Upper lobe of left lung (tissue), 6 donors: ENCODE measurements at regions not wholly inside any gene's neighbourhood (a gene's known extent, or its start where the extent isn't known, plus 50 kb on each side); places are given as distances from the start of the nearest gene placed in this dataset.
A peak's percentile ranks its signal among the peaks of the same experiment; 100 is the strongest.

ENCODE experiments used
- ATAC-seq, 2 donors: fragments of 200-7000 bp; cut with Tn5 transposase; one replicate each; pipeline ENCODE4 v1.9.1; 2022; ENCODE audit warnings: mild to moderate bottlenecking in 2 of 2, moderate library complexity in 2 of 2; ENCODE audit not compliant: low FRiP score in 2 of 2
- DNase-seq, 2 donors: peaks; one replicate each; pipeline ENCODE4 v3.0.0-alpha.2; 2019 to 2020
- H3K27ac ChIP-seq, 4 donors: fragments of 200-600 bp; sonication (generic); one replicate each; pipeline ENCODE4 v1.5.1; 2016 to 2019
- H3K27me3 ChIP-seq, 4 donors: fragments of 200-600 bp; sonication (generic); one replicate each; pipeline ENCODE4 v1.5.1; 2017 to 2019
- H3K36me3 ChIP-seq, 4 donors: fragments of 200-600 bp; sonication (generic); one replicate each; pipeline ENCODE4 v1.5.1; 2016 to 2019
- H3K4me1 ChIP-seq, 4 donors: fragments of 200-600 bp; sonication (generic); one replicate each; pipeline ENCODE4 v1.5.1; 2018 to 2019
- H3K4me3 ChIP-seq, 4 donors: fragments of 200-600 bp; sonication (generic); one replicate each; pipeline ENCODE4 v1.5.1; 2017 to 2019; ENCODE audit warnings: mild to moderate bottlenecking in 2 of 4, moderate library complexity in 1 of 4
- H3K9me3 ChIP-seq, 4 donors: fragments of 200-600 bp; sonication (generic); one replicate each; pipeline ENCODE4 v1.5.1; 2018 to 2019
- CTCF ChIP-seq, 6 experiments: fragments of 450-650 bp in 4 of 6; fragments of 200-600 bp in 2 of 6; sonication (generic) in 2 of 6; IDR thresholded peaks; one replicate each; pipeline ENCODE4 v1.5.1; 2016 to 2019; ENCODE audit warnings: antibody characterized with exemption in 6 of 6
- EP300 ChIP-seq, 4 donors: sonication (generic); formaldehyde crosslinking; IDR thresholded peaks; one replicate each; pipeline ENCODE4 v1.5.1; 2017; ENCODE audit warnings: antibody characterized with exemption in 4 of 4, control low read depth in 2 of 4
- POLR2A ChIP-seq, 4 donors: fragments of 450-650 bp; IDR thresholded peaks; one replicate each; pipeline ENCODE4 v1.5.1; 2016 to 2017; ENCODE audit warnings: antibody characterized with exemption in 4 of 4, mild to moderate bottlenecking in 2 of 4
- POLR2AphosphoS5 ChIP-seq, 2 donors: sonication (generic); formaldehyde crosslinking; IDR thresholded peaks; one replicate each; pipeline ENCODE4 v1.5.1; 2017; ENCODE audit warnings: antibody characterized with exemption in 2 of 2
- WGBS, 2 donors: methylation state at CpG; one replicate each; pipeline ENCODE4 v1.1.5; 2017 to 2018; 5-methylcytosine and 5-hydroxymethylcytosine counted together
- donor health status: DM: no; HTN: no; CAD: no; lungs with moderate emphysema.
- donor health status: DM: no; HTN: yes; CAD: no; lungs with severe emphysema.

GRCh38 chr6:164370773-164371172, 938.6 kb downstream of the C6orf118 start:
- H3K4me3 ChIP-seq = no peak overlapping the region
- DNase-seq (no peak), ATAC-seq (peak in 1 of 2 donors; percentile 46)
- H3K9me3 ChIP-seq = no peaks in the 10 kb centered on the region
- H3K27ac ChIP-seq = no peak overlapping the region
- no peaks in the 10 kb centered on the region for H3K27me3 ChIP-seq
- TF ChIP-seq POLR2A (IDR thresholded peaks at IDR 0.05) = no peak
- no peak for TF ChIP-seq CTCF (IDR thresholded peaks at IDR 0.05)
- TF ChIP-seq EP300 (IDR thresholded peaks at IDR 0.05) = no peak
- no peak for TF ChIP-seq POLR2AphosphoS5 (IDR thresholded peaks at IDR 0.05)
- no peaks in the 10 kb centered on the region for H3K36me3 ChIP-seq
- no peaks in the 10 kb centered on the region for H3K4me1 ChIP-seq

GRCh38 chr6:164359441-164359840, 944.9 kb downstream of the QKI start:
- Histone ChIP-seq H3K4me3 (no peak overlapping the region), H3K27ac (no peak overlapping the region), H3K4me1 (no peaks in the 10 kb centered on the region), H3K36me3 (no peaks in the 10 kb centered on the region), H3K9me3 (peaks cover 3 to 12% (median 4%) of the 10 kb centered on the region in 4 donors), H3K27me3 (no peaks in the 10 kb centered on the region)
- ATAC-seq (no peak), DNase-seq (no peak)
- TF ChIP-seq POLR2A (IDR thresholded peaks at IDR 0.05) (no peak), POLR2AphosphoS5 (IDR thresholded peaks at IDR 0.05) (no peak), CTCF (IDR thresholded peaks at IDR 0.05) (no peak), EP300 (IDR thresholded peaks at IDR 0.05) (no peak)
- WGBS, 2 donors = 89 to 100% methylated on average over 2 of the region's 2 CpGs

GRCh38 chr6:164359036-164359435, 944.5 kb downstream of the QKI start:
- H3K27ac ChIP-seq = no peak overlapping the region
- H3K36me3 ChIP-seq = no peaks in the 10 kb centered on the region
- ATAC-seq (no peak), DNase-seq (no peak)
- H3K27me3 ChIP-seq = no peaks in the 10 kb centered on the region
- 83 to 87% methylated on average over 2 of the region's 2 CpGs for WGBS, 2 donors
- H3K4me3 ChIP-seq = no peak overlapping the region
- peaks cover 3 to 12% (median 4%) of the 10 kb centered on the region in 4 donors for H3K9me3 ChIP-seq
- no peaks in the 10 kb centered on the region for H3K4me1 ChIP-seq
- TF ChIP-seq POLR2A (IDR thresholded peaks at IDR 0.05) (no peak), EP300 (IDR thresholded peaks at IDR 0.05) (no peak), CTCF (IDR thresholded peaks at IDR 0.05) (no peak)

- no peak for ATAC-seq
- H3K4me1 ChIP-seq = no peaks in the 10 kb centered on the region
- no peaks in the 10 kb centered on the region for H3K36me3 ChIP-seq
- H3K4me3 ChIP-seq = no peak overlapping the region
- TF ChIP-seq CTCF (IDR thresholded peaks at IDR 0.05) (no peak), POLR2AphosphoS5 (IDR thresholded peaks at IDR 0.05) (no peak), POLR2A (IDR thresholded peaks at IDR 0.05) (no peak), EP300 (IDR thresholded peaks at IDR 0.05) (no peak)
- no peak overlapping the region for H3K27ac ChIP-seq
- WGBS, 2 donors = 70 to 87% methylated on average over 1 of the region's 1 CpG
- H3K9me3 ChIP-seq = peaks cover 3 to 12% (median 4%) of the 10 kb centered on the region in 4 donors
- DNase-seq = no peak
- no peaks in the 10 kb centered on the region for H3K27me3 ChIP-seq
These were observed 942.3 kb downstream of the QKI start for GRCh38 chr6:164356814-164357213.

GRCh38 chr6:164347455-164347854, 932.9 kb downstream of the QKI start:
- TF ChIP-seq POLR2A (IDR thresholded peaks at IDR 0.05) = no peak
- no peak for TF ChIP-seq EP300 (IDR thresholded peaks at IDR 0.05)
- no peak for TF ChIP-seq POLR2AphosphoS5 (IDR thresholded peaks at IDR 0.05)
- TF ChIP-seq CTCF (IDR thresholded peaks at IDR 0.05) = no peak
- WGBS, 2 donors = 83% methylated on average over 2 of the region's 2 CpGs; no CpG with 5 or more reads in 1 of the 2 donors

More at GRCh38 chr6:164347455-164347854, 932.9 kb downstream of the QKI start:
- no peak for ATAC-seq
- H3K4me1 ChIP-seq = no peaks in the 10 kb centered on the region
- H3K9me3 ChIP-seq = no peaks in the 10 kb centered on the region
- no peak overlapping the region for H3K4me3 ChIP-seq
- no peaks in the 10 kb centered on the region for H3K36me3 ChIP-seq
- H3K27ac ChIP-seq = no peak overlapping the region
- DNase-seq = no peak
- no peaks in the 10 kb centered on the region for H3K27me3 ChIP-seq
